Left hindlimb (tissue), 1 donor: ENCODE measurements at regions not wholly inside any gene's neighbourhood (a gene's known extent, or its start where the extent isn't known, plus 50 kb on each side); places are given as distances from the start of the nearest gene placed in this dataset.

Experiments
- DNase-seq: peaks from one replicate; pipeline ENCODE4 v3.0.0-alpha.2; 2018

DNA sequence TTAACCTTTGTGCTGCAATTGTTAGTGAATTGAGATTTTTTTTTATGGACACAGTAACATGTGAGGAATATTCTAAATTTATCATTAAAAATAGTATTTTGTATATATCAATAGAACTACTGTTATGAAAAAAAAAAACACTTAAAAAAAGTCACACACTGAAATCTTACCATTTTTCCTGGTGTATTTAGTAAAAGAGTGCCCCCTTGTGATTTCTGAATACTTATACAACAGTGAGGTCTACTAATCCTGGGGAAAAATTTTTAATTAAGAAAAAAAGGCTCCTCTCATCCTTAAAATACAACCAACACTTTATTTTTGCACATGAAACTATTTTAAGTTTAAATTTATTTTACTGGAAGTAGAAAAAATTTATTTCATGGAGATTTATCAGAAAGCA lies 56.4 kb upstream of the SPOCK3 start:
- no peak for DNase-seq

DNA sequence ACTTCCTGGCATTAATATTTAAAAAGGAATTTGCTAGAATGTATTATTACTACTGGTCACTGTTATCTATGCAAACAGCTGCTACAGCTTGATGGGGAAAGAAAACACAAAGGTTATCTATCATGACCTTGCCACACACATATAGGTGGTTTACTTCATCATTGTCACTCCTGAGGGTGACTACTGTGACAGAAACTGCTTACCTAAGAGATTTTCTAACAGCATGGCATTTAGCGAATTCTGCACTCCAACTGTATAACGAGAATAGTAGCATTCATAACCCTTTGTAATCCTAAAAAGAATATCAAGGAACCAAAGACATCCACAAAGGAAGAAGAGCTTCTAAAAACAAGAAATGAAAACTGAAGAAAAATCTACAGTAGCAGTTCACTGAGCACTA lies 74.6 kb upstream of the SPOCK3 start:
- DNase-seq: no peak

DNA sequence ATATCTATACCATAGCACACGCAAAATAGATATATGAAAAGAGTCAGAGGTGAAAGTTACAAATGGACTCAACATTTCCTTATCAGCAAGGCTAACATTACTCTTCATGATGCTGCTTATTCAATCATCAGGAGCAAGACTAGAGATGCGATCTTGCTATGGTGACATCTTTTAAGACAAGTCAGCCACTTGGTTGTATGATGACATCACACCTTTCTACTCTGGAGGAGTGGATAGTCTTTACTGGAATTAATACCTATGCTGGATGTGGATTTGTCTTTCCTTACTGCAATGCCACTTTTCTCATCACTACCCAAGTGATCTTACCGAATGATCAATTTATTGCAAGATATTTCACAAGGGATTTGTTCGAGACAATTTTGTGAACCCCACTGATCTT lies 87.0 kb upstream of the SPOCK3 start:
- DNase-seq: no peak

DNA sequence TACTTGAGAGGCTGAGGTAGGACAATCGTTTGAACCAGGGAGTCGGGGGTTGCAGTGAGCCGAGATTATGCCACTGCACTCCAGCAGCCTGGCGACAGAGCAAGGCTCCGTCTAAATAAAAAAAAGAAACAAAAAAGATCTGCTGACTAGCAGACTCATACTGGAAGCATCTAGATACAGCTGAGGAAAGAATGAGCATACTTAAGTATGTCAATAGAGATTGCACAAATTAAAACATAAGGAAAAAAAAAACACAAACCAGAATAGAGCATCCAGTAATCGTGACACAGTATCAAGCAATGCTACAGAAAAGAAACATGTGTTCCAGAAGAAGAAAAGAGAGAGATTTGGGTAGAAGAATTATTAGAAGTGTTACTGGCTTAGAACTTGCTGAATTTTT lies 105.5 kb upstream of the SPOCK3 start:
- no peak for DNase-seq

DNA sequence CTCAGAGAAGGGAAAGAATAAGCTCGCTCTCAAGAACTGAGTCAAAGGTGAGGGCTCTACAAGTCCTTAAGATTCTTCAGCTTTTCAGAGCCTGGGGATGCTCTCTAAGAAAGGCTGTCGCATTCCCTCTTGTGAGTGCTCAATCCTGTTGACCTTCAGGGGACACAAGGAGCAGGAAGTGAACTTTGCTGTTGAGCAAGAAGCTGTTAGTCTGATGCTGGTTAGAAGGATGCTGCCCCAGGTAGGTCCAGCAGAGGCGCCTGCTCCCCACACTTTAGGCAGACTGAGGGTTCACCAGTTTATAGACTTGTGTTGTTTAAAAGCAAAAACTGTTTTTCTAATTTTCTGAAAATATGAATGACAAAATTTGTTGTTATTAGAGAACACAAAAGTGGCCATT lies 125.4 kb upstream of the SPOCK3 start:
- no peak for DNase-seq

DNA sequence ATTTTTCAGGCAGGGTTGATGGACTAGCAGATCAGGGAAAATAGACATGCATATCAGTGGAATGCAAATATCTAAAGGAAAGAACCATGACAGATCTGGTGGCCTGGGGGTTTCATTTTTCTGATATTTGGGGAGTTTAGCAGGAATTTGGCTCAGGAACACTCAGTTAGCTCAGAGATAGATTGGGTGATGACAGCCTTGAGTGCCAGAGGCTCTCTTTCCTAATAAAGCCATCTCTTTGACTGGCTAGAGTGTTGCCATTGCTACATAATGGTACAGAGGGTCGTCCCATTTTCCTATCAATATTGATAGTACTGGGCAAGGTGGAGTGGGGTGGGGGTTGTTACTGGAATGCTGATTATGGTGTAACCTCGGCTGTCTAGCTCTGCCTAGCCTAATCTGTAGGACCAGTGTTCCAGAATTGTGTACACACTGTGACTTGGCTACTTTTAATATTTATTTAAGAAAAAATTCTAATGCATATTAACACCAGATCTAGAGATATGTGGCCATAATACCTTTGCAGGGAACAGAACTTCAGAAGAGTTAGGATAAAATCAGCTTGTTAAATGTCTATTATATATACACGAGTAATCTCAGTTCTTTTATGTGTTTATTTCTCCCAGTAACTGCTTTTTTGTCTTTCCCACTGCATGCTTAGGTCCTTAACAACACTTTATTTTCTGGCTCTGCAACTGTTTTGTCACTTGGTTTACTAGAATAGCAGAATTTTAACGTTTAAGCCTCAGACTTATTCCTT lies 145.0 kb upstream of the SPOCK3 start:
- DNase-seq: no peak

DNA sequence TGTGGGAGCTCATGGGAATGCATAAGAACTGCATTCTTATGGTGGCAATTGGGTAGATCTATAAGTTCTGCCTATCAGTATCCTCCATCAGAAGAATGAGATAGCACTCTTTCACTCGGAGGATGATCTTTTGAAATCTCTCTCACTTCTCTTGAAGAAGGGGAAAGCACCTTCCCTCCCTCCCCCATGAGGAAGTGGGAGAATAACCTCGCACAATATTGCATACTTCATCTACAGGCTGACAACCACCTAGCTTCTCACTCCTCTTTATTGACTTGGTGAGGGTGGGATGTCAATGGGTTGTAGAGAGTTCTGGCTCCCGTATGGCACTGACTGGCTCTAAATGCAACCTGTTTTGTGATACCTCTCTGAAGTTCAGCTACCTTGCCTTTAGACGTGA lies 146.7 kb upstream of the SPOCK3 start:
- DNase-seq: no peak

DNA sequence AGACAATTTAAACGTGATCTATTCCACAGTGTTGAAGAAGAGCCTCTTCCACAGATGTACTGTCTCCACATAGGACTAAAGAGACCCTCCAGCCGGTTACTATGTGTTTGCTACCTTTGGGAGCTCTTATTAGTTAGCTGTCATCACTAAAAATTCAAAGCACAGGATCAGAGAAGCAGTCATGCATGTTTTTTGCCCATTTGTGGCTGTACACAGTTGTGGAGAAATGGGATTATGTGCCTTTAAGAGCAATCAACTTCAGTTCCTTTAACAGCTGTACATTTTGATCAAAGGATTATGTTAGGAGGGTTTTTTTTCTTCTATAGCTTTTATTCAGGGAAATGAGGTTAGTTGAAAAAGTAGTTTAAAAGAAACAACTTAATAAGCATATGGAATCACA lies 149.0 kb upstream of the SPOCK3 start:
- no peak for DNase-seq

DNA sequence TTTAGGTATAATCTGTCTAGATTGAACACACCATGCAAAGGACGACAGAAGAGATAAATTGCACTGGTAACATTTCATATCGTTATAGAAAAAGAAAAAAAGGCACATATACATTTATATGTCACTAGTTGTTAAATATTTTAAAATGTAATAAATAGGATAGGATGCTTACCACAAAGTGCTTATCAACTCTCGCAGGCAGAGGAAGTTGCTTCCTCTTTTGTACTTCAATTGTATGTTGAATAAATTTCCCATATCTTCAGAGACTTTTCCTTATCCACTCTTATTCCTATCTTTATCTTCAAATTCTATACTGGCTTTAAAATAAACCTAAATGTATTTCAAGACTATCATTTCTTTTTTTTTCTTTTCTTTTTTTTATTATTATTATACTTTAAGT lies 163.3 kb upstream of the SPOCK3 start:
- DNase-seq: no peak

DNA sequence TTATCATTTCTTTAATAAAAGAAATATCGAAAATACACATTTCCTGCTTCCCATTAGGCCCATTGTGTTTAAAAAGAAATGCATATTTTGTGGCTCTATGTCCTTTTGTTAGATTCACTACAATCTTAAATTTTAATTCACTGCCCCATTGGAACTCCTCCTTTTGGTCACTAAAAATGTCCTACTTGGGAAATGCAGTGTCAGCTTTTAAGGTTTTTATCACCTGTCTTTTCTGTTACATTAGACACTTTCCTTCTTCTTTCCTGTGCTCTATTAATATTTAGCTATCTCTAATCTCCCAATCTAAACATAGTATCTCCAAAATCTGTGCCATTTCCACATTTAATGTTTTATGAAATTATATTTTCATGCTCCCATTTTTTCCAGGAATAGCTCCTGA lies 164.9 kb upstream of the SPOCK3 start:
- no peak for DNase-seq

DNA sequence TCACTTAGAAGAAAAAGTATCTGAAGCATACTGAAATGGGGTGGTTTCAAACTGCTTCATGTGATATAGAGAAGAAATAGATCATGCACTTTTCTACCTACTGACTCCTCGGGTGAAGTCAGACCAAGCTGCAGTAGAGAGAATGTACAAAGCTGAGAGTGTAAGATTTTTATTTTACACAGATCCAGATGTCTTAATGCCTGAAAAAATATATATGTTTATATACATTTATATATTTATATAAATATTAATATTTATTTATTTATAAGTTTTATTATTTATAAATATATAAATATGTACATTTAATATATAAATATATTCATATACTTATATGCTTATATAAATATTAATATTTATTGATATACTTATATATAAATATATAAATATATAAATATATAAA lies 171.9 kb upstream of the SPOCK3 start:
- DNase-seq: no peak

DNA sequence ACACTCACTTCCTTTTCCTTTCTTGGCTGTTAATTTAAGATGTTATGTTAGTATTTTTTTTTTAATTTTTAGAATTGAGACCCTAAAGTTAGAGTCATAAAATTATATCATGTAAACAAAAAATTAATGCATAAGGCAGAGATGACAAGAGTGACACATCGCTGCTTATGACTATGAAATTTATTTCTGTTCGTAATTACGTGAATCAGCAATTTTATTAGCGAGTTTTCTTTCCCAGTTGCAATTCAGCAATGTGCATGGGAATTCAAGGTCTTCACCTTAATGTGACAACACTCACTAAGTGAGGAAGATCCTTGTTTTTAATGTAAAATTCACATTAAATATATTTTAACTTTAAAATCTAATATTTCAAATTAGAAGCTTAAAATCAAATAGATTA lies 181.2 kb upstream of the SPOCK3 start:
- DNase-seq: no peak

DNA sequence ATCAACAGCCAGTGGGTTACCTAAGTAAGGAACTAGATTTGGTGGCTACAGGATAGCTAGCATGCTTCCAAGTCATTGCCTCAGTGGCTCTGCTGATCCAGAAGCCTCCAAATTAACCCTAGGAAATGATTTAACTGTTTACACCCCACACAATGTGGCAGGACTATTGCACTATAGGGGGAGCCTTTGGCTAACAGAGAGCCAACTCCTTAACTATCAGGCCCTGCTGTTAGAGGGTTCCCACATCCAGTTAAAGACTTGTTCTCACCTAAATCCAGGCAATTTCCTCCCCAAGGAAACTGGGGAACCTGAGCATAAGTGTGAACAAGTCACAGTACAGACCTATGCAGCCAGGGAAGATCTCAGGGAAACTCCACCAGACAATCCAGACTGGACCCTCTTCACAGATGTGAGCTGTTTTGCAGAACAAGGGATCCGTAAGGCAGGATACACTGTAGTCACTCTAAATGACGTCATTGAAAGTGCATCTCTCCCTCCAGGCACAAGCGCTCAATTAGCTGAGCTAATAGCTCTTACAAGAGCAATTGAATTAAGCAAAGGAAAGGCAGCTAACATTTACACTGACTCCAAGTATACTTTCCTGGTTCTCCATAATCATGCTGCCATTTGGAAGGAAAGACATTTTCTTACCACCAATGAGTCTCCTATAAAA lies 185.3 kb upstream of the SPOCK3 start:
- DNase-seq: no peak

DNA sequence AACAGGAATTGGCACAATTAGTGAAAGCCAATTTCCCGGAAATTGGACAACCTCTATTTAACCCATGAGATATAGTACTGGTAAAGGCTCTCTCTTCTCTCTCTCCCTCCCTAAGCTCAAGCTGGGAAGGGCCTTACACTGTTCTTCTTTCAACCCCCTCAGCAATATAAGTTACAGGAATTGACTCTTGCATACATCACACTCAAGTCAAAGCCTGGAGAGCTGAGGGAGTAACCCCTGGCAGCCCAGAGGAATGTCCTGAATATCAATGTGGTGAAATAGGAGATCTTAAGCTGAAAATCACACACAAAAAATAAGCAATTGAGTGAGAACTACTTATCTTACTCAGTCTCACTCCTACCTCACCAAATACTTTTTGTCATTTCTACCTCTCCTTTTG lies 186.9 kb upstream of the SPOCK3 start:
- DNase-seq: no peak

DNA sequence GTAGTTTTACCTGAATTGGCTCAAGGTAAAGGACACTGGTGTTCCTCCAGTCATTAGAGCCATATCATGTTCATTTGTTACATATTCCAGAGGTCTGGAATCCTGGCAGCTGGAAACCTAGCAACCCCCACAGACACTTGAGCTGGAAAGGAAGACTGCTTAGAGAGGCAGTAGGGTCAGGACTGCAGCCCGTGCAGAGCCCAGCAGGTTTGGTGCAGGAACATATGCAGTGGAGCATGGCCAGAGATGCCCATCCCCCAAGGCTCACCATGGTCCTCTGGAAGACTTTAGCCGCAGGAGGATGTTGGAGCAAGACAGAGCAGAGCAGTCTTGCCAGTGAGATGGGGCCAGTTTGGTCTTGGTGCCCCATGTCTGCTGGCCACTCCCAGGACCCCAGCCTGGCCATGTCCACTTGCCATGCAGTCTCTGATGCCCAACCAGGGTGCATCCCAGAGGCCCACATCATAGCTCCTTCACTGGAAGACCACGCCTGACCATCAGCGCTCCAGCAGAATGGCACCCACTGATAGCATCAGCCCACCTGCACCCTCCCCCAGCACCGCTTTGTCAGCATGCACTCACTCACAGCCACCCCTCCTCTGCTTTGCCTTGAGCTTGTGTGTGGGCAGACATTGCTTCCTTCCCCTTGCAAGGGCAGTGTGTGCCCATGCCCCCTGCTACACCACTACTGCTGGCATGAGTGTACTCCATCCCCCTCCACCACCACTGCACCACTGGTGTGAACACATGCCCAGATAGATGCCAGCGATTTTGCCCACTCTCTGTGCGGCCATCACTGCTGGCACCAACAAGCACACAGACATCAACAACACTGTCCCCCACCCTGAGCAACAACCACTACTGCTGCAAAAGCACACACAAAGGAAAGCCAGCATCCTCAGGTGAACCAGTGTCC lies 190.3 kb upstream of the SPOCK3 start:
- DNase-seq: no peak

DNA sequence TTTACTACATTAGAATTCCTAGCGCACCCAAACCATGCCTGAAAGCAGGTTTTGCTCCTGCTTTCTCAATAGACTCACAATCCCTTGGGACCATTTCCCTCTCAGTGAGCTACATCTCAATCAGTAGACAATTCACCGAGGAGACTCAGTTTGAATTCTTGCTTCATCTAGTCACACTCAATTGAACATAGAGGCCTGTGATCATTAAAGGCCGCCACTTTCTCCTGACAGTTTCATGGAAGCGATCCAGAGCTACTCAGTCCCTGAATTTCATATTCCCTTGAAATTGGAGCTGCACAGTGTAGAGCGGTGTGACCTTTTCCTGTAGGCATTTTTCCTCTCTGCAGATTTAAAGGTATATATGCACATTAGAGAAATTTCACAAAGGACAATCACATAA lies 193.9 kb upstream of the SPOCK3 start:
- no peak for DNase-seq

DNA sequence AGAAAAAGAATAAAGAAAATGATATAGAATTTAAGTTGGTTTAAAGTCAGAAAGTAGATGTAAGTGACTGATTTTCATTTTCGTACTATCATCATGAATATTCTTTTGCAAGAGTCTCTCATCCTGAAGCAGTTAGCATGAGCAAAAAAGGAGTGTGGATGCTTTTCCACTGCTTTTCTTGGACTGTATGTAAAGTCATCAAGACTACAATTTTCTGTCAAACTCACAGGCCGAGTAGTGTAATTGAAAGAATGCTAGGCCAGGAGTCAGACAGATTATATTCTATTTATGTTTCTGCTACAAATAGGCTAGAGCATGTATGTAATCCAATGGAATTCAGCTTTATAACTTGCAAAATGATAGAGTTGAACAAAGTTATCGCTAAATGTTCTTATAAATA lies 197.1 kb upstream of the SPOCK3 start:
- no peak for DNase-seq

DNA sequence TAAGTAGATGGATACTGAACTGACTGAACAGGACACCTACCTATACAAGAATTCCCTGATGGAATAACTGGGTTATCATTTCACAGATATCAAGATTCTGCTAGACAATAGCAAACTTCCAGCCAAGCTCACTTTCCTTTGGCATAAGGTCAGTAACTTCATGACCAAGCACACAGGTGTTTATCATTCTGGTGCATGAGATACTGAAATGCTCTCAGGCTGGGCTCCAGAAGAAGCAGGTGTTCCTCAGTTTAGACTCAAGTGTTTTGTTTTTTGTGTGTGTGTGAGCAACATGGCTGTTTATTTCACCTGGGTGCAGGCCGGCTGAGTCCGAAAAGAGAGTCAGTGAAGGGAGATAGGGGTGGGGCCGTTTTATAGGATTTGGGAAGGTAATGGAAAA lies 201.5 kb upstream of the SPOCK3 start:
- DNase-seq: no peak

DNA sequence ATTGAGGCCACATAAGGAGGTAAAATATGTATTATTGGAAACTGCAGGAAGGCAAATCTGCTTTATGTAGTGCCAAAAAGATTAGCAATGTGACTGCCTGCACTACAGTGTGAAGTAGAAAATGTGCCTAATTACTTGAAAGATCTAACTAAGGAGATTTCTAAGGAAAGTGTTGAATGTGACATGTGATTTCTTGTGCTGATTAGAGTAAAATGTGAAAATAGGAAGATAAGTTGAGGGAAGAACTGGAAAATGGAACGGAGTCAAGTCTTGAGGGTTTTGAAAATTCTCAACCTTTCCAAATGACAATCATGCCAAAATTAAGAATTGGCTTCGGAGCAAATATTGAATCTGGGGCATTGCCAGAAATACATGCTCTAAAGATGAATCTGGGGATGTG lies 209.5 kb upstream of the SPOCK3 start:
- no peak for DNase-seq

DNA sequence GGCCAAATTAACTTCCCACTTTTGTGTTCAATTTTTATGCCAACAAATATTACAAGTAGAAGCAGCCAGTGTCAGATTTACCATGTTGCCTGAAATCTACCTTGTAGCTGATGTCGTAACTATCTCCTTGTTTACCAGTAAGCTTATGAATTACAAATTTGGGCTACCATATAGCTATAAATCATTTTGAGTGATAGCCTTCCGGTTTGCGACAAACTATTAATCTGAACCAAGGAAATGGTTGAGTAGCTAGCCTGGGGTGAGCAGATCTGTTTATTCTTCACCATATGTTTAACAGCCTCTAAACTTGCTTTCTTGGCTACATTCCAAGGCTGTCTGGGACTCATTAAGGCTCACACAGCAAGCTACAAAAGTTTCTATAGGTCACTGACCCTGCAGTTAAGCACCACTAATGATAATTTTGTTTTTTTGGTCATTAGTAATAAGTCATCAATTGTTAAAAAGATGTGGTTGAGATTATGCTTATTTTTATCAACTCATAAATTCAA lies 218.7 kb upstream of the SPOCK3 start:
- DNase-seq: no peak

DNA sequence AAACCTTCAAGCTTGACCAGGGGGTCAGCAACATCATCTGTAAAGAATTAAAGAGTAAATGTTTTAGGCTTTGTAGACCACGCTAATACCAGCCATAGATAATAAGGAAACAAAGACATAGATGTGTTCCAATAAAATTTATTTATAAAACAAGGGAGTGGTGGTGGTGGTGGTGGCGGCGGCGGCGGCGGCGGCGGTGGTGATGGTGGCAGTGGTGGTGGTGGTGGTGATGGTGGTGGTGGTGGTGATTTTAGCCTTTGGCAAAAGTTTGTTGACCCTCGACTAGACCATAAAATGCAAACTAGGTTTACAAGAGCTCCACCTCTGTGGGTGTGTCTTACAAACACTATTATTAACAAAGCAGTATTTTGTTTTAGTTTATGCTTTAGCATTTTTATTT lies 222.3 kb upstream of the SPOCK3 start:
- no peak for DNase-seq

DNA sequence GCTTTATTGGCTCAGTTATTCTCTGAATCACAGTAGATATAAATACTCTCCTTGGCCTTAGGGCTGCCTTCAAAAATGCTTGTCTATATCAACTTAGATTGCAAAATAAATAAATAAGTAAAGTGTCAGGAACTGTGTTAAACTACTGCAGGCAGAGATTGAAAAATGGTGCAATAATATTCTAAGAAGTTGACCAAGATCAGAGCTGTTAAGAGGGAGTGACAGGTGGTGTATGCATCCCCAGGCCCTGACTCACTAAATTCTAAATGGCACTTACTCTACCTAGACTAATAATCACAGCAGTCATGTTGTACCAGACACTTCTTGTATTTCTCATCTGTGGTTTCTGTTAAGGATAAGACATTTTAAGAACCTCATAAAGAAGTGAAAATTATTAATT lies 235.1 kb upstream of the SPOCK3 start:
- DNase-seq: no peak

DNA sequence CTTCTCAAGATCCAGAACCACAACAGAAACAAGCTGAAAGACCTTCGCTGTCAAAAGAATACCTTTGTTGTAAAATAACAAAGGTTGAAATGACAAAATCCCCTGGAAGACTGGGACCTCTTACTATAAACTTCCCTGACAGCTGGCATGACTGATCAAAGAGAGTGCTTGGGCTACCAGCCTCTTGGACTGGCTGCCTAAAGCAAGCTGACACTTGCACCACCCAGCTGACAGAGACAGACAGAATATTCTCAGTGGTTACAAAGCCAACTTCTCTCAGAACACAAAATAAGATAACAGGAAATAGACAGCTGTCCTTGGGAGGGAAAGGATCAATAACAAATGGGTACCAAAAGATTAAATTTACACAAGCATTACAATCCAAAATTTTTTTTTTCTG lies 241.7 kb upstream of the SPOCK3 start:
- no peak for DNase-seq

DNA sequence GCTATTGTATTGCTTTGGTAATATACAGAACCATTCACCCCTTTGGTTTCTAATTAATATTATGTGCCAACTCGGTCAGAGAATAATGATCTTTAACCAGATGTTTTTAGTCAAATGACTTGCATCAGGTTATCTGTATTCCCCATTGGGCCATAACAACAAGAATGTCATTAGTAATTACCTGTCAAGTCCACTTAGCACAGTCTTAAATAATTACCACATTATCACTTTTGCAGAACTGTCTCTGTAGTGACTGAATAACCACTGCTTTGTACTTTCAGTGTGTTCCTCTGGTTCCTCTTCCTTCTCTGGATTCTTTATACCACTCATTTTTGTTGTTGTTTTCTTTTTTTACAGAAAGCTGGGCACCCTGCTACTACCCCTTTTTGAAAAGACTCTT lies 257.7 kb upstream of the SPOCK3 start:
- no peak for DNase-seq
